Liver (tissue), 8 donors: ENCODE measurements at regions not wholly inside any gene's neighbourhood (a gene's known extent, or its start where the extent isn't known, plus 50 kb on each side); places are given as distances from the start of the nearest gene placed in this dataset.

Experiments used
- DNase-seq: peaks from one replicate; pipeline ENCODE4 v3.0.0-alpha.2; 2017; ENCODE audit warnings: low spot score
- H3K27ac ChIP-seq, 2 donors: one replicate each; pipeline ENCODE4 v1.7.0; 2013; ENCODE audit warnings: inconsistent platforms in 2 of 2, low read length in 2 of 2, control low read depth in 1 of 2, low read depth in 1 of 2, mild to moderate bottlenecking in 1 of 2
- H3K27me3 ChIP-seq, 4 donors: one replicate each; pipeline versions ENCODE4 v1.6.1 to v1.7.0; 2013; ENCODE audit warnings: low read length in 3 of 4, inconsistent platforms in 1 of 4, mild to moderate bottlenecking in 1 of 4, moderate library complexity in 1 of 4; ENCODE audit not compliant: control insufficient read depth in 4 of 4, insufficient read depth in 4 of 4
- H3K36me3 ChIP-seq, 4 donors: one replicate each; pipeline versions ENCODE4 v1.6.1 to v1.7.0; 2013; ENCODE audit warnings: low read length in 3 of 4, mild to moderate bottlenecking in 3 of 4, low read depth in 1 of 4, moderate library complexity in 1 of 4; ENCODE audit not compliant: control insufficient read depth in 4 of 4, insufficient read depth in 3 of 4
- H3K4me1 ChIP-seq, 4 donors: one replicate each; pipeline versions ENCODE4 v1.6.1 to v1.7.0; 2013; ENCODE audit warnings: low read length in 3 of 4, mild to moderate bottlenecking in 3 of 4, moderate library complexity in 1 of 4; ENCODE audit not compliant: control insufficient read depth in 4 of 4, insufficient read depth in 4 of 4
- H3K4me3 ChIP-seq, 3 donors: one replicate each; pipeline versions ENCODE4 v1.6.1 to v1.7.0; 2013; ENCODE audit warnings: low read length in 3 of 3, control low read depth in 1 of 3, low read depth in 1 of 3, mild to moderate bottlenecking in 1 of 3
- H3K9ac ChIP-seq, 2 donors: one replicate each; pipeline ENCODE4 v1.7.0; 2013; ENCODE audit warnings: low read length in 2 of 2, mild to moderate bottlenecking in 2 of 2, moderate library complexity in 2 of 2, control low read depth in 1 of 2, low read depth in 1 of 2
- H3K9me3 ChIP-seq, 4 donors: one replicate each; pipeline versions ENCODE4 v1.6.1 to v1.7.0; 2013; ENCODE audit warnings: low read length in 3 of 4; ENCODE audit not compliant: control insufficient read depth in 4 of 4
- EGR1 ChIP-seq, 2 donors: IDR thresholded peaks; 2 replicates each; pipeline ENCODE4 v1.6.1; 2016 to 2018; ENCODE audit warnings: antibody characterized with exemption in 2 of 2, low read depth in 2 of 2
- FOXA1 ChIP-seq: IDR thresholded peaks from 2 replicates; pipeline ENCODE4 v1.6.1; 2016; ENCODE audit warnings: antibody characterized with exemption
- FOXA2 ChIP-seq: IDR thresholded peaks from 2 replicates; pipeline ENCODE4 v1.6.1; 2016; ENCODE audit warnings: antibody characterized with exemption
- GABPA ChIP-seq, 2 donors: IDR thresholded peaks in 1 of 2; conservative IDR thresholded peaks in 1 of 2; 2 replicates each; pipeline ENCODE4 v1.6.1; 2016; ENCODE audit warnings: antibody characterized with exemption in 2 of 2, mild to moderate bottlenecking in 1 of 2, moderate library complexity in 1 of 2
- HNF4A ChIP-seq, 2 donors: conservative IDR thresholded peaks; 2 replicates each; pipeline ENCODE4 v1.6.1; 2016; ENCODE audit warnings: antibody characterized with exemption in 2 of 2, mild to moderate bottlenecking in 2 of 2
- HNF4G ChIP-seq: IDR thresholded peaks from 2 replicates; pipeline ENCODE4 v1.6.1; 2016; ENCODE audit warnings: antibody characterized with exemption
- JUND ChIP-seq, 2 donors: IDR thresholded peaks; 2 replicates each; pipeline ENCODE4 v1.6.1; 2016; ENCODE audit warnings: antibody characterized with exemption in 2 of 2
- NR2F2 ChIP-seq: IDR thresholded peaks from 2 replicates; pipeline ENCODE4 v1.6.1; 2016; ENCODE audit warnings: antibody characterized with exemption
- RAD21 ChIP-seq, 2 donors: IDR thresholded peaks; 2 replicates each; pipeline ENCODE4 v1.6.1; 2016; ENCODE audit warnings: antibody characterized with exemption in 2 of 2, mild to moderate bottlenecking in 2 of 2
- TAF1 ChIP-seq: conservative IDR thresholded peaks from 2 replicates; pipeline ENCODE4 v1.6.1; 2016; ENCODE audit warnings: antibody characterized with exemption, mild to moderate bottlenecking
- YY1 ChIP-seq: IDR thresholded peaks from 2 replicates; pipeline ENCODE4 v1.6.1; 2016; ENCODE audit warnings: antibody characterized with exemption, mild to moderate bottlenecking
- WGBS: extraction: QIAGEN DNeasy Blood & Tissue Kit; methylation state at CpG from one replicate; pipeline ENCODE4 v1.1.7; 2013; 5-methylcytosine and 5-hydroxymethylcytosine counted together
- TF ChIP-seq, protein P1 (sequence below): IDR thresholded peaks from 2 replicates; pipeline ENCODE4 v1.6.1; 2016; ENCODE audit warnings: antibody characterized with exemption
- TF ChIP-seq, protein P2 (sequence below): fragments of 150-350 bp; IDR thresholded peaks from 2 replicates; pipeline ENCODE4 v1.5.1; 2017; ENCODE audit warnings: improper control_type of control experiment, low read depth, low read length; ENCODE audit not compliant: missing input control
- TF ChIP-seq, protein P3 (sequence below): IDR thresholded peaks from 2 replicates; pipeline ENCODE4 v1.6.1; 2016; ENCODE audit warnings: antibody characterized with exemption
- TF ChIP-seq, protein P4 (sequence below): IDR thresholded peaks from 2 replicates; pipeline ENCODE4 v1.6.1; 2016; ENCODE audit warnings: antibody characterized with exemption
- TF ChIP-seq, protein P5 (sequence below): IDR thresholded peaks from 2 replicates; pipeline ENCODE4 v1.6.1; 2016; ENCODE audit warnings: antibody characterized with exemption, mild to moderate bottlenecking
- donor health status: healthy.
- donor health status: healthy.
- donor health status: healthy.
- donor health status: healthy.
- donor health status: healthy.

DNA sequence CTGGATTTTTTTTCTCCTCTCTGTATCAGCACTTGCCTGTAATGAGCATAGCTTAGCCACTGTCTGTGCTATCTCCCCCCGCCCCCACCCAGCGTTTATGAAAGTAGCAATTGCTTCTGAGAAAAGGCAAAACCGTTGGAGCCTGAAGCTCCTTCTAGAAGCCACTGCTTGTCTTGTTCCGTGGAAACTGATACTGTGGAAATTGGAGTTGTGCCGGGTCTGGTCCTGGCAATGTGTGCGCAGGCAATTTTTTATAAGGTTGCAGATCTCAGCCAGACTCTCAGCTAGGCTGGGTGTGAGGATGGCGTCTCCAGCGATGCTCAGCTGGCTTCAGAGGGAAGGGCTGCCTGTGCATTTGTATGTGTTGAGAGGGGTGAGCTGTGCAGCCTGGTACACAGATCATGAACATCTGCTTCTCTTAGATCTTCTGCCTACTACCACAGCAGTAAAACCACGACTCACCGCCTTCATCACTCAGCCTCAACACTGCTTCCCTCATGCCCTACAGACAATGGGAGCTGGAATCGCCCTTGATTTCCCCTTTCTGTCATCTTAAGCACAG lies 72.4 kb upstream of the GTSF1L start:
- Histone ChIP-seq H3K4me1 (no peaks in the 10 kb centered on the region), H3K9ac (no peak overlapping the region), H3K27me3 (peaks cover 0 to 3% (median 0%) of the 10 kb centered on the region in 4 donors), H3K9me3 (peaks cover 2 to 7% (median 3%) of the 10 kb centered on the region in 4 donors), H3K27ac (no peak overlapping the region), H3K4me3 (no peak overlapping the region), H3K36me3 (no peaks in the 10 kb centered on the region)
- WGBS, result 64% methylated on average over 11 of the region's 11 CpGs
- TF ChIP-seq, protein P1, sequence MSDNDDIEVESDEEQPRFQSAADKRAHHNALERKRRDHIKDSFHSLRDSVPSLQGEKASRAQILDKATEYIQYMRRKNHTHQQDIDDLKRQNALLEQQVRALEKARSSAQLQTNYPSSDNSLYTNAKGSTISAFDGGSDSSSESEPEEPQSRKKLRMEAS, result no peak
- TF ChIP-seq, protein P2, sequence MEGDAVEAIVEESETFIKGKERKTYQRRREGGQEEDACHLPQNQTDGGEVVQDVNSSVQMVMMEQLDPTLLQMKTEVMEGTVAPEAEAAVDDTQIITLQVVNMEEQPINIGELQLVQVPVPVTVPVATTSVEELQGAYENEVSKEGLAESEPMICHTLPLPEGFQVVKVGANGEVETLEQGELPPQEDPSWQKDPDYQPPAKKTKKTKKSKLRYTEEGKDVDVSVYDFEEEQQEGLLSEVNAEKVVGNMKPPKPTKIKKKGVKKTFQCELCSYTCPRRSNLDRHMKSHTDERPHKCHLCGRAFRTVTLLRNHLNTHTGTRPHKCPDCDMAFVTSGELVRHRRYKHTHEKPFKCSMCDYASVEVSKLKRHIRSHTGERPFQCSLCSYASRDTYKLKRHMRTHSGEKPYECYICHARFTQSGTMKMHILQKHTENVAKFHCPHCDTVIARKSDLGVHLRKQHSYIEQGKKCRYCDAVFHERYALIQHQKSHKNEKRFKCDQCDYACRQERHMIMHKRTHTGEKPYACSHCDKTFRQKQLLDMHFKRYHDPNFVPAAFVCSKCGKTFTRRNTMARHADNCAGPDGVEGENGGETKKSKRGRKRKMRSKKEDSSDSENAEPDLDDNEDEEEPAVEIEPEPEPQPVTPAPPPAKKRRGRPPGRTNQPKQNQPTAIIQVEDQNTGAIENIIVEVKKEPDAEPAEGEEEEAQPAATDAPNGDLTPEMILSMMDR, result no peak
- TF ChIP-seq, protein P3, sequence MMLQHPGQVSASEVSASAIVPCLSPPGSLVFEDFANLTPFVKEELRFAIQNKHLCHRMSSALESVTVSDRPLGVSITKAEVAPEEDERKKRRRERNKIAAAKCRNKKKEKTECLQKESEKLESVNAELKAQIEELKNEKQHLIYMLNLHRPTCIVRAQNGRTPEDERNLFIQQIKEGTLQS, result no peak
- TF ChIP-seq NR2F2 (no peak), HNF4A (conservative IDR thresholded peaks at IDR 0.05) (no peak), JUND (IDR thresholded peaks at IDR 0.05) (no peak), RAD21 (IDR thresholded peaks at IDR 0.05) (no peak), FOXA1 (no peak), TAF1 (no peak), GABPA (IDR thresholded peaks at IDR 0.05 in 1 of 2, conservative IDR thresholded peaks at IDR 0.05 in 1 of 2) (no peak), YY1 (no peak), FOXA2 (no peak)
- DNase-seq, result no peak

DNA sequence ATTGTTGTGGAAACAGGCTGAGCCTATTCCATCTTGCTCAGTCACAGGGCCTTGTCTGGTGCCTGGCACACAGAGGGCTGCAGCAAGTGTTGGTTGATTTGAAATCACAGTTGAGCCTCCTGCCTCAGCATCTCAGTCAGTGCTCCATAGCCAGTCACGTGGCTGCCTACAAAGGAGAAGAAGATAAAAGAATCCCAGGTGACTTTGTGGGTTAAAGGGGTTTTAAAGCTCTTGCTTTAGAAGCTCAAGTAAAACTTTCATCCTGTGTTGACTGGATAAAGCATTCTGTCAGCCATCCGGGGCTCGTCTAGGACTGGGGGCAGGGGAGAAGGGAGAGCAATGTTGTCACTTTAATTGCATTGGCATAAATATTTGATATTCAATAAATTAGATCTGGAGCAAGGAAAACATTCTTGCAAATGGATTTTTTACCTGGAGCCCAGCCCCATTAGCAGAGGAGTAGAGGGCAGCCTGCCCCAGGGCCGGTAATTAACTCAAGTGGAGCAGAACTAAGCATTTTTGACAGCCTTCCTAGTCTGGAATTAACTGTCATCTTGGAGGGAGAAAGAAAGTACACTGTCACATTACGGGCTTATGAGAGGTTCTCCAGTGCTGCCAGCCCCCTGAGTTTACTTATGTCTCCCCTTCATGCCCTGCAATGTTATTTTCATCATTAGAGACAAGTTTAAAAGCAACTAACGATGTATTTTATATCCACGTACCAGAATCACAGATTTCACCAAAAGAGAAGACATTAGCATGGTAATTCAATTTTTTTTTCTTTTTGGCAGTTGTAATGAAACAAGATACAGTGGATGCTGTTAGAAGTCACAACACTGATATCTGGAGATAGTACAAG lies 71.7 kb upstream of the GTSF1L start:
- no peak overlapping the region for H3K4me3 ChIP-seq
- H3K27ac ChIP-seq, result no peak overlapping the region
- no peaks in the 10 kb centered on the region for H3K36me3 ChIP-seq
- no peak overlapping the region for H3K9ac ChIP-seq
- H3K27me3 ChIP-seq, result peaks cover 0 to 3% (median 0%) of the 10 kb centered on the region in 4 donors
- DNase-seq, result no peak
- WGBS, result 72% methylated on average over 7 of the region's 7 CpGs
- TF ChIP-seq HNF4G (no peak), EGR1 (IDR thresholded peaks at IDR 0.05; ENCODE audit: low read depth in 2 of 2) (no peak), YY1 (no peak), NR2F2 (no peak), FOXA1 (no peak), FOXA2 (no peak), TAF1 (no peak), JUND (IDR thresholded peaks at IDR 0.05) (no peak)
- TF ChIP-seq, protein P3, result no peak
- TF ChIP-seq, protein P4, sequence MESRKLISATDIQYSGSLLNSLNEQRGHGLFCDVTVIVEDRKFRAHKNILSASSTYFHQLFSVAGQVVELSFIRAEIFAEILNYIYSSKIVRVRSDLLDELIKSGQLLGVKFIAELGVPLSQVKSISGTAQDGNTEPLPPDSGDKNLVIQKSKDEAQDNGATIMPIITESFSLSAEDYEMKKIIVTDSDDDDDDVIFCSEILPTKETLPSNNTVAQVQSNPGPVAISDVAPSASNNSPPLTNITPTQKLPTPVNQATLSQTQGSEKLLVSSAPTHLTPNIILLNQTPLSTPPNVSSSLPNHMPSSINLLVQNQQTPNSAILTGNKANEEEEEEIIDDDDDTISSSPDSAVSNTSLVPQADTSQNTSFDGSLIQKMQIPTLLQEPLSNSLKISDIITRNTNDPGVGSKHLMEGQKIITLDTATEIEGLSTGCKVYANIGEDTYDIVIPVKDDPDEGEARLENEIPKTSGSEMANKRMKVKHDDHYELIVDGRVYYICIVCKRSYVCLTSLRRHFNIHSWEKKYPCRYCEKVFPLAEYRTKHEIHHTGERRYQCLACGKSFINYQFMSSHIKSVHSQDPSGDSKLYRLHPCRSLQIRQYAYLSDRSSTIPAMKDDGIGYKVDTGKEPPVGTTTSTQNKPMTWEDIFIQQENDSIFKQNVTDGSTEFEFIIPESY, result no peak
- TF ChIP-seq, protein P1, result no peak
- TF ChIP-seq, protein P2, result no peak
- TF ChIP-seq, protein P5, sequence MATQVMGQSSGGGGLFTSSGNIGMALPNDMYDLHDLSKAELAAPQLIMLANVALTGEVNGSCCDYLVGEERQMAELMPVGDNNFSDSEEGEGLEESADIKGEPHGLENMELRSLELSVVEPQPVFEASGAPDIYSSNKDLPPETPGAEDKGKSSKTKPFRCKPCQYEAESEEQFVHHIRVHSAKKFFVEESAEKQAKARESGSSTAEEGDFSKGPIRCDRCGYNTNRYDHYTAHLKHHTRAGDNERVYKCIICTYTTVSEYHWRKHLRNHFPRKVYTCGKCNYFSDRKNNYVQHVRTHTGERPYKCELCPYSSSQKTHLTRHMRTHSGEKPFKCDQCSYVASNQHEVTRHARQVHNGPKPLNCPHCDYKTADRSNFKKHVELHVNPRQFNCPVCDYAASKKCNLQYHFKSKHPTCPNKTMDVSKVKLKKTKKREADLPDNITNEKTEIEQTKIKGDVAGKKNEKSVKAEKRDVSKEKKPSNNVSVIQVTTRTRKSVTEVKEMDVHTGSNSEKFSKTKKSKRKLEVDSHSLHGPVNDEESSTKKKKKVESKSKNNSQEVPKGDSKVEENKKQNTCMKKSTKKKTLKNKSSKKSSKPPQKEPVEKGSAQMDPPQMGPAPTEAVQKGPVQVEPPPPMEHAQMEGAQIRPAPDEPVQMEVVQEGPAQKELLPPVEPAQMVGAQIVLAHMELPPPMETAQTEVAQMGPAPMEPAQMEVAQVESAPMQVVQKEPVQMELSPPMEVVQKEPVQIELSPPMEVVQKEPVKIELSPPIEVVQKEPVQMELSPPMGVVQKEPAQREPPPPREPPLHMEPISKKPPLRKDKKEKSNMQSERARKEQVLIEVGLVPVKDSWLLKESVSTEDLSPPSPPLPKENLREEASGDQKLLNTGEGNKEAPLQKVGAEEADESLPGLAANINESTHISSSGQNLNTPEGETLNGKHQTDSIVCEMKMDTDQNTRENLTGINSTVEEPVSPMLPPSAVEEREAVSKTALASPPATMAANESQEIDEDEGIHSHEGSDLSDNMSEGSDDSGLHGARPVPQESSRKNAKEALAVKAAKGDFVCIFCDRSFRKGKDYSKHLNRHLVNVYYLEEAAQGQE, result no peak
- peaks cover 1 to 6% (median 3%) of the 10 kb centered on the region in 4 donors for H3K9me3 ChIP-seq
- no peaks in the 10 kb centered on the region for H3K4me1 ChIP-seq
